Upper lobe of left lung (tissue), 6 donors: ENCODE measurements at regions not wholly inside any gene's neighbourhood (a gene's known extent, or its start where the extent isn't known, plus 50 kb on each side); places are given as distances from the start of the nearest gene placed in this dataset.

Experiments used
- ATAC-seq, 2 donors: fragments of 200-7000 bp; cut with Tn5 transposase; one replicate each; pipeline ENCODE4 v1.9.1; 2022; ENCODE audit warnings: mild to moderate bottlenecking in 2 of 2, moderate library complexity in 2 of 2; ENCODE audit not compliant: low FRiP score in 2 of 2
- DNase-seq, 2 donors: peaks; one replicate each; pipeline ENCODE4 v3.0.0-alpha.2; 2019 to 2020
- H3K27ac ChIP-seq, 4 donors: fragments of 200-600 bp; sonication (generic); one replicate each; pipeline ENCODE4 v1.5.1; 2016 to 2019
- H3K27me3 ChIP-seq, 4 donors: fragments of 200-600 bp; sonication (generic); one replicate each; pipeline ENCODE4 v1.5.1; 2017 to 2019
- H3K36me3 ChIP-seq, 4 donors: fragments of 200-600 bp; sonication (generic); one replicate each; pipeline ENCODE4 v1.5.1; 2016 to 2019
- H3K4me1 ChIP-seq, 4 donors: fragments of 200-600 bp; sonication (generic); one replicate each; pipeline ENCODE4 v1.5.1; 2018 to 2019
- H3K4me3 ChIP-seq, 4 donors: fragments of 200-600 bp; sonication (generic); one replicate each; pipeline ENCODE4 v1.5.1; 2017 to 2019; ENCODE audit warnings: mild to moderate bottlenecking in 2 of 4, moderate library complexity in 1 of 4
- H3K9me3 ChIP-seq, 4 donors: fragments of 200-600 bp; sonication (generic); one replicate each; pipeline ENCODE4 v1.5.1; 2018 to 2019
- CTCF ChIP-seq, 6 experiments: fragments of 450-650 bp in 4 of 6; fragments of 200-600 bp in 2 of 6; sonication (generic) in 2 of 6; IDR thresholded peaks; one replicate each; pipeline ENCODE4 v1.5.1; 2016 to 2019; ENCODE audit warnings: antibody characterized with exemption in 6 of 6
- EP300 ChIP-seq, 4 donors: sonication (generic); formaldehyde crosslinking; IDR thresholded peaks; one replicate each; pipeline ENCODE4 v1.5.1; 2017; ENCODE audit warnings: antibody characterized with exemption in 4 of 4, control low read depth in 2 of 4
- POLR2A ChIP-seq, 4 donors: fragments of 450-650 bp; IDR thresholded peaks; one replicate each; pipeline ENCODE4 v1.5.1; 2016 to 2017; ENCODE audit warnings: antibody characterized with exemption in 4 of 4, mild to moderate bottlenecking in 2 of 4
- POLR2AphosphoS5 ChIP-seq, 2 donors: sonication (generic); formaldehyde crosslinking; IDR thresholded peaks; one replicate each; pipeline ENCODE4 v1.5.1; 2017; ENCODE audit warnings: antibody characterized with exemption in 2 of 2
- WGBS, 2 donors: methylation state at CpG; one replicate each; pipeline ENCODE4 v1.1.5; 2017 to 2018; 5-methylcytosine and 5-hydroxymethylcytosine counted together
- donor health status: DM: no; HTN: no; CAD: no; lungs with moderate emphysema.
- donor health status: DM: no; HTN: yes; CAD: no; lungs with severe emphysema.

- H3K27ac ChIP-seq = no peak overlapping the region
- TF ChIP-seq CTCF (IDR thresholded peaks at IDR 0.05) (no peak), POLR2AphosphoS5 (IDR thresholded peaks at IDR 0.05) (no peak), EP300 (IDR thresholded peaks at IDR 0.05) (no peak), POLR2A (IDR thresholded peaks at IDR 0.05) (no peak)
- no peaks in the 10 kb centered on the region for H3K4me1 ChIP-seq
- 39 to 45% methylated on average over 2 of the region's 2 CpGs for WGBS, 2 donors
- no peaks in the 10 kb centered on the region for H3K36me3 ChIP-seq
- H3K4me3 ChIP-seq = no peak overlapping the region
- no peaks in the 10 kb centered on the region for H3K27me3 ChIP-seq
- ATAC-seq (no peak), DNase-seq (no peak)
- H3K9me3 ChIP-seq = peaks cover 0 to 18% (median 13%) of the 10 kb centered on the region in 4 donors
These were observed 294.7 kb downstream of the OXSM start for GRCh38 chr3:26084629-26085028.

GRCh38 chr3:26087751-26088150 lies 297.9 kb downstream of the OXSM start:
- peaks cover 0 to 23% (median 13%) of the 10 kb centered on the region in 4 donors for H3K9me3 ChIP-seq
- no peak for ATAC-seq
- no peak overlapping the region for H3K27ac ChIP-seq
- H3K4me3 ChIP-seq = no peak overlapping the region
- no peaks in the 10 kb centered on the region for H3K36me3 ChIP-seq
- DNase-seq = no peak
- H3K27me3 ChIP-seq = no peaks in the 10 kb centered on the region
- 82 to 85% methylated on average over 3 of the region's 3 CpGs for WGBS, 2 donors
- no peaks in the 10 kb centered on the region for H3K4me1 ChIP-seq
- TF ChIP-seq POLR2AphosphoS5 (IDR thresholded peaks at IDR 0.05) = no peak
- no peak for TF ChIP-seq POLR2A (IDR thresholded peaks at IDR 0.05)
- TF ChIP-seq EP300 (IDR thresholded peaks at IDR 0.05) = no peak
- TF ChIP-seq CTCF (IDR thresholded peaks at IDR 0.05) = no peak

- no peak overlapping the region for H3K27ac ChIP-seq
- peaks cover 0 to 23% (median 13%) of the 10 kb centered on the region in 4 donors for H3K9me3 ChIP-seq
- DNase-seq (no peak), ATAC-seq (no peak)
- no peaks in the 10 kb centered on the region for H3K27me3 ChIP-seq
- 46 to 52% methylated on average over 1 of the region's 1 CpG for WGBS, 2 donors
- TF ChIP-seq EP300 (IDR thresholded peaks at IDR 0.05) = no peak
- no peak for TF ChIP-seq CTCF (IDR thresholded peaks at IDR 0.05)
- no peak for TF ChIP-seq POLR2AphosphoS5 (IDR thresholded peaks at IDR 0.05)
- no peak overlapping the region for H3K4me3 ChIP-seq
- no peaks in the 10 kb centered on the region for H3K4me1 ChIP-seq
- H3K36me3 ChIP-seq = no peaks in the 10 kb centered on the region
These were observed 299.4 kb downstream of the OXSM start for GRCh38 chr3:26089249-26089648.

GRCh38 chr3:26090589-26090988 lies 300.7 kb downstream of the OXSM start:
- no peak overlapping the region for H3K4me3 ChIP-seq
- H3K27me3 ChIP-seq = no peaks in the 10 kb centered on the region
- no peak for ATAC-seq
- no peak overlapping the region for H3K27ac ChIP-seq
- 86 to 94% methylated on average over 2 of the region's 2 CpGs for WGBS, 2 donors
- peaks cover 0 to 23% (median 13%) of the 10 kb centered on the region in 4 donors for H3K9me3 ChIP-seq
- TF ChIP-seq POLR2A (IDR thresholded peaks at IDR 0.05) = no peak
- TF ChIP-seq CTCF (IDR thresholded peaks at IDR 0.05) = no peak
- TF ChIP-seq POLR2AphosphoS5 (IDR thresholded peaks at IDR 0.05) = no peak
- TF ChIP-seq EP300 (IDR thresholded peaks at IDR 0.05) = no peak
- H3K36me3 ChIP-seq = no peaks in the 10 kb centered on the region
- no peaks in the 10 kb centered on the region for H3K4me1 ChIP-seq
- no peak for DNase-seq

GRCh38 chr3:26091096-26091495 lies 301.2 kb downstream of the OXSM start:
- ATAC-seq = no peak
- H3K27ac ChIP-seq = no peak overlapping the region

More at GRCh38 chr3:26091096-26091495, 301.2 kb downstream of the OXSM start:
- Histone ChIP-seq H3K4me3 (no peak overlapping the region), H3K36me3 (no peaks in the 10 kb centered on the region), H3K4me1 (no peaks in the 10 kb centered on the region), H3K9me3 (peaks cover 0 to 23% (median 13%) of the 10 kb centered on the region in 4 donors), H3K27me3 (no peaks in the 10 kb centered on the region)
- TF ChIP-seq EP300 (IDR thresholded peaks at IDR 0.05) (no peak), POLR2A (IDR thresholded peaks at IDR 0.05) (no peak), POLR2AphosphoS5 (IDR thresholded peaks at IDR 0.05) (no peak), CTCF (IDR thresholded peaks at IDR 0.05) (no peak)
- DNase-seq = no peak
